GM12878 (cell line): ENCODE measurements at regions not wholly inside any gene's neighbourhood (a gene's known extent, or its start where the extent isn't known, plus 50 kb on each side); places are given as distances from the start of the nearest gene placed in this dataset.

Source experiments
- ATAC-seq: fragments of 200-7000 bp; cut with Tn5 transposase; 3 replicates; pipeline ENCODE4 v1.9.1; 2020; ENCODE audit warnings: mild to moderate bottlenecking, moderate library complexity
- BruUV-seq: library from RNA; stranded (reverse); fragments of 400-500 nt; replicated peaks from 2 replicates; lab custom pipeline; 2021; lab: Mats Ljungman, UMichigan
- CTCF ChIA-PET: fragments of 300-600 bp; sonication (Branson Sonifier 250); formaldehyde crosslinking; extraction: SDS; loops from one replicate; lab custom pipeline; 2021; ENCODE audit warnings: inconsistent platforms; lab: Yijun Ruan, JAX
- POLR2A ChIA-PET: fragments of 350-600 bp; formaldehyde crosslinking; extraction: SDS; loops from one replicate; lab custom pipeline; 2021; ENCODE audit warnings: inconsistent platforms; lab: Charles Lee
- RAD21 ChIA-PET: fragments of 300-600 bp; sonication (Branson Sonifier 250); formaldehyde crosslinking; loops from one replicate; lab custom pipeline; 2023; ENCODE audit warnings: antibody characterized with exemption; ENCODE audit not compliant: unreplicated experiment; lab: Charles Lee
- SMC1A ChIA-PET: fragments of 300-600 bp; sonication (Branson Sonifier 250); formaldehyde crosslinking; loops from one replicate; lab custom pipeline; 2023; ENCODE audit not compliant: unreplicated experiment, uncharacterized antibody; lab: Charles Lee
- DNase-seq: peaks from one replicate; pipeline ENCODE4 v3.0.0-alpha.2; 2011; ENCODE audit warnings: low read depth, low spot score
- FAIRE-seq: peaks from 3 replicates; lab custom pipeline; 2011; peaks lifted over from hg19 to GRCh38; lab: Jason Lieb, UNC
- H2AFZ ChIP-seq: 2 replicates; pipeline ENCODE4 v1.6.0; 2011; ENCODE audit warnings: low read depth, low read length, control low read depth; ENCODE audit not compliant: control insufficient read depth
- H3K27ac ChIP-seq: 2 replicates; pipeline ENCODE4 v1.5.1; 2011; ENCODE audit warnings: control low read depth; ENCODE audit not compliant: control insufficient read depth, insufficient read depth
- H3K27me3 ChIP-seq, 2 experiments: replicated peaks in 1 of 2; 2 replicates each; pipeline versions ENCODE4 v1.6.0 to v1.6.1; 2011; ENCODE audit warnings: low read length in 1 of 2; ENCODE audit not compliant: control insufficient read depth in 2 of 2, insufficient read depth in 2 of 2
- H3K36me3 ChIP-seq, 2 experiments: 2 replicates each; pipeline ENCODE4 v1.5.1; 2011; ENCODE audit warnings: low read length in 1 of 2; ENCODE audit not compliant: control insufficient read depth in 2 of 2, insufficient read depth in 2 of 2
- H3K4me1 ChIP-seq: 2 replicates; pipeline ENCODE4 v1.6.1; 2011; ENCODE audit warnings: mild to moderate bottlenecking, low read length, moderate library complexity, mixed read lengths; ENCODE audit not compliant: control insufficient read depth, insufficient read depth
- H3K4me2 ChIP-seq: 2 replicates; pipeline ENCODE4 v1.6.0; 2011; ENCODE audit warnings: control low read depth; ENCODE audit not compliant: control insufficient read depth, insufficient read depth
- H3K4me3 ChIP-seq: fragments of 200-600 bp; sonication (generic); 2 replicates; pipeline ENCODE4 v1.5.1; 2016
- H3K79me2 ChIP-seq: 2 replicates; pipeline ENCODE4 v1.6.0; 2011; ENCODE audit warnings: low read length; ENCODE audit not compliant: control insufficient read depth, insufficient read depth
- H3K9ac ChIP-seq: 2 replicates; pipeline ENCODE4 v1.8.0; 2011; ENCODE audit warnings: low read length, control low read depth, mixed read lengths; ENCODE audit not compliant: control insufficient read depth, insufficient read depth
- H3K9me3 ChIP-seq: replicated peaks from 3 replicates; pipeline ENCODE4 v1.5.1; 2011; ENCODE audit warnings: mild to moderate bottlenecking, low read length; ENCODE audit not compliant: control insufficient read depth, insufficient read depth
- H4K20me1 ChIP-seq: 2 replicates; pipeline ENCODE4 v1.6.0; 2011; ENCODE audit not compliant: control insufficient read depth, insufficient read depth
- BHLHE40 ChIP-seq, 2 experiments: fragments of 450-650 bp in 1 of 2; IDR thresholded peaks; 2 replicates each; pipeline ENCODE4 v1.6.1; 2011 to 2017; ENCODE audit warnings: low read depth in 2 of 2, borderline replicate concordance in 1 of 2, improper control_type of control experiment in 1 of 2, low read length in 1 of 2, mild to moderate bottlenecking in 1 of 2
- CHD1 ChIP-seq: IDR thresholded peaks from 2 replicates; pipeline ENCODE4 v1.6.1; 2012; ENCODE audit warnings: low read depth, low read length, improper control_type of control experiment
- ETV6 ChIP-seq, 2 experiments: fragments of 450-650 bp in 1 of 2; IDR thresholded peaks in 1 of 2; conservative IDR thresholded peaks in 1 of 2; 2 replicates each; pipeline ENCODE4 v1.6.1; 2014; ENCODE audit warnings: antibody characterized with exemption in 1 of 2, borderline replicate concordance in 1 of 2, low read depth in 1 of 2, mild to moderate bottlenecking in 1 of 2, moderate library complexity in 1 of 2
- MYB ChIP-seq: fragments of 150-350 bp; IDR thresholded peaks from 2 replicates; pipeline ENCODE4 v1.6.1; 2014; ENCODE audit warnings: mild to moderate bottlenecking, low read depth, low read length, borderline replicate concordance
- NR2C1 ChIP-seq: fragments of 450-650 bp; IDR thresholded peaks from 2 replicates; pipeline ENCODE4 v1.6.1; 2017; ENCODE audit warnings: antibody characterized with exemption, mild to moderate bottlenecking, moderate library complexity
- TCF7 ChIP-seq: IDR thresholded peaks from 2 replicates; pipeline ENCODE4 v1.6.1; 2014; ENCODE audit warnings: antibody characterized with exemption, borderline replicate concordance
- in situ Hi-C: fragments of 300-500 bp; cut with MboI; formaldehyde crosslinking; loops from 9 replicates; pipeline ENCODE4 v1.14.3; 2018; ENCODE audit warnings: mixed read lengths
- intact Hi-C: fragments of 100-400 bp; cut with micrococcal nuclease; formaldehyde crosslinking; loops from one replicate; pipeline ENCODE4 v1.14.2; 2022; ENCODE audit not compliant: unreplicated experiment
- TF ChIP-seq, protein P1 (sequence below): fragments of 450-650 bp; conservative IDR thresholded peaks from 2 replicates; pipeline ENCODE4 v1.6.1; 2017; ENCODE audit warnings: mild to moderate bottlenecking, moderate library complexity

GRCh38 chr5:123681061-123681460 lies 169.1 kb downstream of the CSNK1G3 start:
- no peaks in the 10 kb centered on the region for H4K20me1 ChIP-seq
- FAIRE-seq (no peak), DNase-seq (no peak), ATAC-seq (no peak)
- H3K27me3 ChIP-seq, result no peaks in the 10 kb centered on the region
- intact Hi-C loops (no loop called here), in situ Hi-C loops (no loop called here)
- no peak overlapping the region for H3K4me3 ChIP-seq
- no peaks in the 10 kb centered on the region for H3K36me3 ChIP-seq
- TF ChIP-seq ETV6 (conservative IDR thresholded peaks at IDR 0.05 in 1 of 2, IDR thresholded peaks at IDR 0.05 in 1 of 2; ENCODE audit: borderline replicate concordance in 1 of 2, low read depth in 1 of 2) (no peak), BHLHE40 (IDR thresholded peaks at IDR 0.05; ENCODE audit: borderline replicate concordance in 1 of 2, low read depth in 2 of 2, low read length in 1 of 2) (no peak), CHD1 (no peak), NR2C1 (no peak), MYB (no peak), TCF7 (no peak)
- TF ChIP-seq, protein P1, sequence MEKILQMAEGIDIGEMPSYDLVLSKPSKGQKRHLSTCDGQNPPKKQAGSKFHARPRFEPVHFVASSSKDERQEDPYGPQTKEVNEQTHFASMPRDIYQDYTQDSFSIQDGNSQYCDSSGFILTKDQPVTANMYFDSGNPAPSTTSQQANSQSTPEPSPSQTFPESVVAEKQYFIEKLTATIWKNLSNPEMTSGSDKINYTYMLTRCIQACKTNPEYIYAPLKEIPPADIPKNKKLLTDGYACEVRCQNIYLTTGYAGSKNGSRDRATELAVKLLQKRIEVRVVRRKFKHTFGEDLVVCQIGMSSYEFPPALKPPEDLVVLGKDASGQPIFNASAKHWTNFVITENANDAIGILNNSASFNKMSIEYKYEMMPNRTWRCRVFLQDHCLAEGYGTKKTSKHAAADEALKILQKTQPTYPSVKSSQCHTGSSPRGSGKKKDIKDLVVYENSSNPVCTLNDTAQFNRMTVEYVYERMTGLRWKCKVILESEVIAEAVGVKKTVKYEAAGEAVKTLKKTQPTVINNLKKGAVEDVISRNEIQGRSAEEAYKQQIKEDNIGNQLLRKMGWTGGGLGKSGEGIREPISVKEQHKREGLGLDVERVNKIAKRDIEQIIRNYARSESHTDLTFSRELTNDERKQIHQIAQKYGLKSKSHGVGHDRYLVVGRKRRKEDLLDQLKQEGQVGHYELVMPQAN, result no peak
- POLR2A ChIA-PET, result no interaction called here
- SMC1A ChIA-PET, result no interaction called here
- RAD21 ChIA-PET, result no interaction called here
- H3K9me3 ChIP-seq, result no peaks in the 10 kb centered on the region; the same call in 2 of the 3 replicates
- H3K79me2 ChIP-seq, result no peaks in the 10 kb centered on the region
- H3K9ac ChIP-seq, result no peak overlapping the region
- CTCF ChIA-PET, result no interaction called here
- no peak overlapping the region for H2AFZ ChIP-seq
- BruUV-seq, result no TSS peak
- H3K4me1 ChIP-seq, result no peaks in the 10 kb centered on the region
- no peak overlapping the region for H3K4me2 ChIP-seq
- H3K27ac ChIP-seq, result no peak overlapping the region
